Gastrocnemius medialis (tissue), 4 donors: ENCODE measurements at regions not wholly inside any gene's neighbourhood (a gene's known extent, or its start where the extent isn't known, plus 50 kb on each side); places are given as distances from the start of the nearest gene placed in this dataset.

ENCODE experiments used
- POLR2A ChIP-seq, 2 donors: fragments of 450-650 bp; IDR thresholded peaks; one replicate each; pipeline ENCODE4 v1.6.1; 2017; ENCODE audit warnings: antibody characterized with exemption in 2 of 2, mild to moderate bottlenecking in 2 of 2, moderate library complexity in 2 of 2
- TF ChIP-seq, protein P1 (sequence below), 5 experiments: fragments of 450-650 bp in 3 of 5; fragments of 200-600 bp in 2 of 5; sonication (generic) in 2 of 5; IDR thresholded peaks in 4 of 5; conservative IDR thresholded peaks in 1 of 5; 1 replicate in 4 of 5; 2 replicates in 1 of 5; pipeline ENCODE4 v1.5.1; 2016 to 2019; ENCODE audit warnings: antibody characterized with exemption in 5 of 5, mild to moderate bottlenecking in 3 of 5, moderate library complexity in 3 of 5

DNA sequence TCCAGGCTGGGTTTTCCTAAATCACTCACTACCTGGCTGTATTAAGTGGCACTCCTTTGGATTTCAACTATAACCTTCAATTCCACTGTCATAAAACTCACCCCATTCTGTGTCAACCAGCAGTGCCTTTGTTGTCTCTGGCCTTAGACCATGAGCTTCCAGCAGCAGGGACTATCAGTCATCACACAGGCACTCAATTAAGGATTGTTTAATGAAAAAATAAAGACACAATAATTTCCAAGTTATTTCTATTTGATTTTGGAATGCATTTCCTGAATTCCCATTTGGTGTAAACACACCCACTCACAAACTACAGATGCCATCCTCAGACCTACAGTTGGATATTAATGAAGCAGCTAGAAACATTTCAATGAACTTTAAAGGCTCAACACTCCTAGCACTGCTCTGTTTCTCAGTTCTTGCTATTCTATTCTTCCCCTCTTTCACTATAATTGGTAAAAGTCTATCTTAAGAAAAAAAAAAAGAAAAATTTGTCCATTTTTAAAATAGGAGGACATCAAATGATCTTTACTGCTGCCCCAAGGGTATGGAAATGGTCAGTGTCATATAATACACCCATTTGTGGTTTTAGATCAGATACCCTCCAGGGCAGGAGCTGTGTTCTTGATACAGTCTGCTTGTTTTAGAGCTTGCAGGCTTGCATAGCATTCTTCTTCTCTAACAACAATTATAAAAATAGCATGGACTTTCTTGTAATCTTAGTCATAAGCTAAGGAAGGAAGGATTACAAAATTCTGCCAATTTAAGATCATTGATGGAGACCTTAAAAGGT is 156.4 kb downstream of the PTGER3 start:
- no peak for TF ChIP-seq POLR2A (IDR thresholded peaks at IDR 0.05)
- TF ChIP-seq, protein P1, sequence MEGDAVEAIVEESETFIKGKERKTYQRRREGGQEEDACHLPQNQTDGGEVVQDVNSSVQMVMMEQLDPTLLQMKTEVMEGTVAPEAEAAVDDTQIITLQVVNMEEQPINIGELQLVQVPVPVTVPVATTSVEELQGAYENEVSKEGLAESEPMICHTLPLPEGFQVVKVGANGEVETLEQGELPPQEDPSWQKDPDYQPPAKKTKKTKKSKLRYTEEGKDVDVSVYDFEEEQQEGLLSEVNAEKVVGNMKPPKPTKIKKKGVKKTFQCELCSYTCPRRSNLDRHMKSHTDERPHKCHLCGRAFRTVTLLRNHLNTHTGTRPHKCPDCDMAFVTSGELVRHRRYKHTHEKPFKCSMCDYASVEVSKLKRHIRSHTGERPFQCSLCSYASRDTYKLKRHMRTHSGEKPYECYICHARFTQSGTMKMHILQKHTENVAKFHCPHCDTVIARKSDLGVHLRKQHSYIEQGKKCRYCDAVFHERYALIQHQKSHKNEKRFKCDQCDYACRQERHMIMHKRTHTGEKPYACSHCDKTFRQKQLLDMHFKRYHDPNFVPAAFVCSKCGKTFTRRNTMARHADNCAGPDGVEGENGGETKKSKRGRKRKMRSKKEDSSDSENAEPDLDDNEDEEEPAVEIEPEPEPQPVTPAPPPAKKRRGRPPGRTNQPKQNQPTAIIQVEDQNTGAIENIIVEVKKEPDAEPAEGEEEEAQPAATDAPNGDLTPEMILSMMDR (IDR thresholded peaks at IDR 0.05 in 4 of 5, conservative IDR thresholded peaks at IDR 0.05 in 1 of 5): no peak
